ENCODE measurements at regions not wholly inside any gene's neighbourhood (a gene's known extent, or its start where the extent isn't known, plus 50 kb on each side); places are given as distances from the start of the nearest gene placed in this dataset.

DNA sequence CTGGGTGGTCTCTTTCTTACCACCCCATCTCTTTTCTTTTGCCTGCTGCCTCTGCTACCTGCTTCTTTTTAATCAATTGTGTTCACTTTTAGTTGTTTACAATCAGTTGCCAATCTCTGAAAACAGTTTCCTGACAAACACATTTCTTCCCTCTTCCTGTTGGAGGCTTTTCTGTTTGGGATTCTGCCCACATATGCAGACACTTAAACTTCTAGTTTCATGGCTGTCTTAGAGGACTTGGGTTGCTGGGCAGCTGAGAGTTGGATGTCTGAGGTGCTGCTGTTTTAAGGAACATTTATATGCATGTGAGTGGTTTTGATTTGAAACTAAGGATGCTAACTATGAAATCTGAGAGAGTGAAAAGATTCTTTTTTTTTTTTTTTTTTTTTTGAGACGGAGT is 112.3 kb upstream of the LIMCH1 start:
- no peak for TF ChIP-seq CTCF (IDR thresholded peaks at IDR 0.05; ENCODE audit: insufficient read depth, missing control alignments)
- DNase-seq (ENCODE audit: insufficient read length, low spot score) = no peak
- FAIRE-seq = no peak

DNA sequence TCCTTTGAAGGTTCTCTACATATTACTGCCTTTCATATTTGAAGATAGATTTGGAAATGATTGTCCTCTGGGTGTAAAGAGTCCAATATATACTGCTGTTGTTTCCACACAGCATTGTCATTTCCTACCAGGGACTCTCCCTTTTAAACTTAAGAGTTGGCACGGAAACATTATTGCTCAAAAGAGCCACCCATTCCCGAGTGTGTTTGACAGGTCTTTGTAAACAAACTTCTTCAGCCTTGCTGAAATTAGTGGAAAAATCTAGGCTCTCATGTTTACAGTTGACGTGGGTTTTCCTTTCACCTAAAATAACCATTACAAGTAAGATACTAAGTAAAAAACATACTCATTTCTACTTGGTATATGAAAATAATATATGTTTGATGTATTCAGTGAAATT is 111.4 kb upstream of the LIMCH1 start:
- no peak for DNase-seq (ENCODE audit: insufficient read length, low spot score)
- TF ChIP-seq CTCF (IDR thresholded peaks at IDR 0.05; ENCODE audit: insufficient read depth, missing control alignments) = no peak
- no peak for FAIRE-seq

GRCh38 chr4:41427306-41427882 is 110.6 kb upstream of the LIMCH1 start:
- FAIRE-seq (peak; percentile 25), DNase-seq (ENCODE audit: insufficient read length, low spot score) (no peak)
- no peak for TF ChIP-seq CTCF (IDR thresholded peaks at IDR 0.05; ENCODE audit: insufficient read depth, missing control alignments)

DNA sequence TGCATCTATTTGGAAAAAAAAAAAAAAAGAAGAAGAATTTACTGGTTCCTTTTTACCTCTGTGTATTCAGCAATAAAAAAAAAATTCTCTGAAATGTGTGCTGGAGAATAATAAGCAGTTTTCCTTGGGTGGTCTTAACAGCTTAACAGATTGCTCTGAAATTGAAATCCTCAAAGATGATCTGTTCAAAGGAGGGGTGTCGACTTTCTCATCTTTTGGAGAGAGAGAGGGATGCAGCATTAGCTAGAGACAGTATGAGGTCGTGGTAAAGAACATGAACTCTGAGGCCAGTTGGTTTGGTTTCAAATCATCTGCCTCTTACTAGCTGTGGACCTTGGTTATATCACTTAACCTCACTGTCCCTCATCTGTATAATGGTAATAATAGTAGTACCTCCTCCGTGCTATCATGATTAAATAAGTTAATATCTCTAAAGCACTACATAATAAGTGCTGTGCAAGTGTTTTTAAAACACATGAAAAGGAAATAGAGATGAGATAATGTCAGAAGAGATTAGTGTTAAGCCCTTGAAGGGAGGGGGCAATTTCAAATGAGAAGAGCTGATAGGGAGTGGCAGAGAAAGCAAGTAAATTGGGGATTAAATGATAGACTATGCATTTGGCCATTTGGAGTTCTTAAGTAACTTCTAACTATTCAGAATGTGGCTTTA is 109.9 kb upstream of the LIMCH1 start:
- FAIRE-seq = peak; percentile 90
- no peak for TF ChIP-seq CTCF (IDR thresholded peaks at IDR 0.05; ENCODE audit: insufficient read depth, missing control alignments)
- no peak for DNase-seq (ENCODE audit: insufficient read length, low spot score)

DNA sequence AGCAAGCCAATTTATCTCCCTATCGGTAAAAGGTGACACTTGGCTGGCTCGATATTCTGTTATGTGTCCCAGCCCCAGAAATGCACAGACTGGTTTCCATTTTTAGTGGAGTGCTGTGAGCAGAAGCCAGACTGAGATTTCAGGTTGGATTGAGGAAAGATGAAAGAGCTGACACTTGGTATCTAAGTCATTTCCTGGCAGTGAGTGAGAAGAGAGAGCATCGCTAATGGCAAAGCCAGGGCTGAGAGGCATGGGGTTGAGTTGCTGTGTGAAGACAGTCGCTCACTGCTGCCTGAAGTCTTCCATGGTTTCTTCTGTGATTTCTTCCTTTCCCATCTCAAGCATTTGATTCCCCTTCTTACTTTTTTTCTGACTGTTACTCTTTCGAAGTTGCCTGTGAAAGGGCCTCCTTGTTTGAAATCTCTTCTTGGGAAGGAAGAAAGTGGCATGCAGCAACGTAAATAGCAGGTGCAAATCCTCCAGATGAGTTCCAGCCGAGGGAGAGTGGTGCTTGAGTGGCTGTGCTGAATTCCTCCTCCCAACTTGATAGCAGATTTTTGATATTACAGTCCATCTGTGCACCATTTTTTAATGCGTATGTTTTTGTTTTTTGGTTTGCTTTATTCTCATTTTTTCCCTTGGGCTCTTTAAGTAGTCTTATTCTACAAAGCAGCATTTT is 109.2 kb upstream of the LIMCH1 start:
- DNase-seq (ENCODE audit: insufficient read length, low spot score) (no peak), FAIRE-seq (peak; percentile 11)
- no peak for TF ChIP-seq CTCF (IDR thresholded peaks at IDR 0.05; ENCODE audit: insufficient read depth, missing control alignments)

- FAIRE-seq = no peak
- no peak for DNase-seq (ENCODE audit: insufficient read length, low spot score)
- no peak for TF ChIP-seq CTCF (IDR thresholded peaks at IDR 0.05; ENCODE audit: insufficient read depth, missing control alignments)
Observed at GRCh38 chr4:41429280-41429669, 108.7 kb upstream of the LIMCH1 start.

GRCh38 chr4:41430792-41431191 is 107.2 kb upstream of the LIMCH1 start:
- no peak for TF ChIP-seq CTCF (IDR thresholded peaks at IDR 0.05; ENCODE audit: insufficient read depth, missing control alignments)
- DNase-seq (ENCODE audit: insufficient read length, low spot score) (no peak), FAIRE-seq (no peak)

Data from D721Med (cell line).